GM12878 (cell line): ENCODE measurements at regions not wholly inside any gene's neighbourhood (a gene's known extent, or its start where the extent isn't known, plus 50 kb on each side); places are given as distances from the start of the nearest gene placed in this dataset.

ENCODE experiments used
- ATAC-seq: fragments of 200-7000 bp; cut with Tn5 transposase; 3 replicates; pipeline ENCODE4 v1.9.1; 2020; ENCODE audit warnings: mild to moderate bottlenecking, moderate library complexity
- BruUV-seq: library from RNA; stranded (reverse); fragments of 400-500 nt; replicated peaks from 2 replicates; lab custom pipeline; 2021; lab: Mats Ljungman, UMichigan
- CTCF ChIA-PET: fragments of 300-600 bp; sonication (Branson Sonifier 250); formaldehyde crosslinking; extraction: SDS; loops from one replicate; lab custom pipeline; 2021; ENCODE audit warnings: inconsistent platforms; lab: Yijun Ruan, JAX
- POLR2A ChIA-PET: fragments of 350-600 bp; formaldehyde crosslinking; extraction: SDS; loops from one replicate; lab custom pipeline; 2021; ENCODE audit warnings: inconsistent platforms; lab: Charles Lee
- RAD21 ChIA-PET: fragments of 300-600 bp; sonication (Branson Sonifier 250); formaldehyde crosslinking; loops from one replicate; lab custom pipeline; 2023; ENCODE audit warnings: antibody characterized with exemption; ENCODE audit not compliant: unreplicated experiment; lab: Charles Lee
- SMC1A ChIA-PET: fragments of 300-600 bp; sonication (Branson Sonifier 250); formaldehyde crosslinking; loops from one replicate; lab custom pipeline; 2023; ENCODE audit not compliant: unreplicated experiment, uncharacterized antibody; lab: Charles Lee
- DNase-seq: peaks from one replicate; pipeline ENCODE4 v3.0.0-alpha.2; 2011; ENCODE audit warnings: low read depth, low spot score
- FAIRE-seq: peaks from 3 replicates; lab custom pipeline; 2011; peaks lifted over from hg19 to GRCh38; lab: Jason Lieb, UNC
- H2AFZ ChIP-seq: 2 replicates; pipeline ENCODE4 v1.6.0; 2011; ENCODE audit warnings: low read depth, low read length, control low read depth; ENCODE audit not compliant: control insufficient read depth
- H3K27ac ChIP-seq: 2 replicates; pipeline ENCODE4 v1.5.1; 2011; ENCODE audit warnings: control low read depth; ENCODE audit not compliant: control insufficient read depth, insufficient read depth
- H3K27me3 ChIP-seq, 2 experiments: replicated peaks in 1 of 2; 2 replicates each; pipeline versions ENCODE4 v1.6.0 to v1.6.1; 2011; ENCODE audit warnings: low read length in 1 of 2; ENCODE audit not compliant: control insufficient read depth in 2 of 2, insufficient read depth in 2 of 2
- H3K36me3 ChIP-seq, 2 experiments: 2 replicates each; pipeline ENCODE4 v1.5.1; 2011; ENCODE audit warnings: low read length in 1 of 2; ENCODE audit not compliant: control insufficient read depth in 2 of 2, insufficient read depth in 2 of 2
- H3K4me1 ChIP-seq: 2 replicates; pipeline ENCODE4 v1.6.1; 2011; ENCODE audit warnings: mild to moderate bottlenecking, low read length, moderate library complexity, mixed read lengths; ENCODE audit not compliant: control insufficient read depth, insufficient read depth
- H3K4me2 ChIP-seq: 2 replicates; pipeline ENCODE4 v1.6.0; 2011; ENCODE audit warnings: control low read depth; ENCODE audit not compliant: control insufficient read depth, insufficient read depth
- H3K4me3 ChIP-seq: fragments of 200-600 bp; sonication (generic); 2 replicates; pipeline ENCODE4 v1.5.1; 2016
- H3K79me2 ChIP-seq: 2 replicates; pipeline ENCODE4 v1.6.0; 2011; ENCODE audit warnings: low read length; ENCODE audit not compliant: control insufficient read depth, insufficient read depth
- H3K9ac ChIP-seq: 2 replicates; pipeline ENCODE4 v1.8.0; 2011; ENCODE audit warnings: low read length, control low read depth, mixed read lengths; ENCODE audit not compliant: control insufficient read depth, insufficient read depth
- H3K9me3 ChIP-seq: replicated peaks from 3 replicates; pipeline ENCODE4 v1.5.1; 2011; ENCODE audit warnings: mild to moderate bottlenecking, low read length; ENCODE audit not compliant: control insufficient read depth, insufficient read depth
- H4K20me1 ChIP-seq: 2 replicates; pipeline ENCODE4 v1.6.0; 2011; ENCODE audit not compliant: control insufficient read depth, insufficient read depth
- CBX3 ChIP-seq: fragments of 200-600 bp; sonication (generic); IDR thresholded peaks from 2 replicates; pipeline ENCODE4 v1.6.1; 2016; ENCODE audit warnings: low read depth, borderline replicate concordance
- GABPA ChIP-seq: IDR thresholded peaks from 2 replicates; pipeline ENCODE4 v1.6.1; 2014; ENCODE audit warnings: antibody characterized with exemption, low read depth, mild to moderate bottlenecking, inconsistent platforms
- TCF3 ChIP-seq: IDR thresholded peaks from 2 replicates; pipeline ENCODE4 v1.6.1; 2012; ENCODE audit warnings: low read depth, mild to moderate bottlenecking, low read length, borderline replicate concordance; ENCODE audit not compliant: insufficient read depth
- WGBS: methylation state at CpG from one replicate; pipeline ENCODE4 v1.1.6; 2016; ENCODE audit warnings: low lambda C conversion rate; ENCODE audit not compliant: insufficient replicate concordance, insufficient coverage; ENCODE audit errors: missing lambda C conversion rate; 5-methylcytosine and 5-hydroxymethylcytosine counted together
- in situ Hi-C: fragments of 300-500 bp; cut with MboI; formaldehyde crosslinking; loops from 9 replicates; pipeline ENCODE4 v1.14.3; 2018; ENCODE audit warnings: mixed read lengths
- intact Hi-C: fragments of 100-400 bp; cut with micrococcal nuclease; formaldehyde crosslinking; loops from one replicate; pipeline ENCODE4 v1.14.2; 2022; ENCODE audit not compliant: unreplicated experiment
- TF ChIP-seq, protein P1 (sequence below): fragments of 150-350 bp; IDR thresholded peaks from 2 replicates; pipeline ENCODE4 v1.6.1; 2016; ENCODE audit warnings: low read depth, low read length

DNA sequence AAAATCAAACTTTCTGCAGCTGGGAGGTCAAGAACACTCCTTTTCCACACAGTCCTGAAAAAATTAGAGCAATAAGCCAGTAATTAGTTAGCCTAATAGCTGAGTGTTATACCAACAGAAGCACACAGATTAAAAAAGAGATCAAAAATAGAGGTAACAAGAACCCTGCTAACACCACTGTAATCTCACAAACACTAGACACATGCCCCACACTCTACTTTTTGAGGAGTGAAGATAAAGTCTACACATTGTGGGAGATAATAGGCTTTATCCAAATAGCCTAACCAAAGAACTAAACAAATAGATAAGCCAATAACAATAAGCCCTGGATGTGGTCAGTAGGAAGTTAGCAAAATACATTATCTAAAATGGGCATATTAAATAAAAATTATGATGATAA, 372.7 kb upstream of the ANO5 start (continued):
- TF ChIP-seq, protein P1, sequence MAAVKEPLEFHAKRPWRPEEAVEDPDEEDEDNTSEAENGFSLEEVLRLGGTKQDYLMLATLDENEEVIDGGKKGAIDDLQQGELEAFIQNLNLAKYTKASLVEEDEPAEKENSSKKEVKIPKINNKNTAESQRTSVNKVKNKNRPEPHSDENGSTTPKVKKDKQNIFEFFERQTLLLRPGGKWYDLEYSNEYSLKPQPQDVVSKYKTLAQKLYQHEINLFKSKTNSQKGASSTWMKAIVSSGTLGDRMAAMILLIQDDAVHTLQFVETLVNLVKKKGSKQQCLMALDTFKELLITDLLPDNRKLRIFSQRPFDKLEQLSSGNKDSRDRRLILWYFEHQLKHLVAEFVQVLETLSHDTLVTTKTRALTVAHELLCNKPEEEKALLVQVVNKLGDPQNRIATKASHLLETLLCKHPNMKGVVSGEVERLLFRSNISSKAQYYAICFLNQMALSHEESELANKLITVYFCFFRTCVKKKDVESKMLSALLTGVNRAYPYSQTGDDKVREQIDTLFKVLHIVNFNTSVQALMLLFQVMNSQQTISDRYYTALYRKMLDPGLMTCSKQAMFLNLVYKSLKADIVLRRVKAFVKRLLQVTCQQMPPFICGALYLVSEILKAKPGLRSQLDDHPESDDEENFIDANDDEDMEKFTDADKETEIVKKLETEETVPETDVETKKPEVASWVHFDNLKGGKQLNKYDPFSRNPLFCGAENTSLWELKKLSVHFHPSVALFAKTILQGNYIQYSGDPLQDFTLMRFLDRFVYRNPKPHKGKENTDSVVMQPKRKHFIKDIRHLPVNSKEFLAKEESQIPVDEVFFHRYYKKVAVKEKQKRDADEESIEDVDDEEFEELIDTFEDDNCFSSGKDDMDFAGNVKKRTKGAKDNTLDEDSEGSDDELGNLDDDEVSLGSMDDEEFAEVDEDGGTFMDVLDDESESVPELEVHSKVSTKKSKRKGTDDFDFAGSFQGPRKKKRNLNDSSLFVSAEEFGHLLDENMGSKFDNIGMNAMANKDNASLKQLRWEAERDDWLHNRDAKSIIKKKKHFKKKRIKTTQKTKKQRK = no peak
- TF ChIP-seq, all 136 proteins: peak for 0

DNA sequence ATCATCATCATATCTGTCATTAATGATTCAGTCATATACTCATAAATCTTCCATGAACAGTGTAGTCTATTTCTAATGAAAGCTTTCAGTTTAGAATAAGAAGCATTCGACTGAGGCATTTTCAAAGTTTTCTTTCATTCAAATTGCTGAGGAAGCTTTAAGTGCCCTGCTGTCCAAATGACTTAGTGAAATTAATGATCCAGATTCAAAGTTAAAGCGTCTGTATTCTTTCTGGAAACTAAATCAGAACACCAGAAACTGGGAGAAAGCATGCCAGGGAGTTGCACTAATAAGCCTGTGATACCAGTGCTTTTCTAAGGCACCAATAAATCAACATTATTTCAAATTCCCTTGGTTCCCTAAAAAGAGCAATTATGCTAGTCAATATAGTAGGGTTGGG, 367.8 kb upstream of the ANO5 start:
- no peak for DNase-seq
- no peak for TF ChIP-seq TCF3
- TF ChIP-seq CBX3 = no peak
- no peak for TF ChIP-seq GABPA
- FAIRE-seq = no peak
- BruUV-seq = no TSS peak
- no peaks in the 10 kb centered on the region for H3K36me3 ChIP-seq
- intact Hi-C loops (no loop called here), in situ Hi-C loops (no loop called here)
- H3K79me2 ChIP-seq = no peaks in the 10 kb centered on the region
- no peaks in the 10 kb centered on the region for H3K4me1 ChIP-seq
- WGBS = 13% methylated on average over 2 of the region's 2 CpGs
- ChIA-PET CTCF (no interaction called here), RAD21 (no interaction called here), SMC1A (interaction anchor here (1.1 to 1.2 kb wide), 2 partner anchors 15 to 31 kb away, joined by 3 to 4 read pairs; no protein-coding TSS in a partner anchor), POLR2A (no interaction called here)
- no peaks in the 10 kb centered on the region for H3K9me3 ChIP-seq
- H3K27me3 ChIP-seq = no peaks in the 10 kb centered on the region
- no peak overlapping the region for H3K4me3 ChIP-seq
- H2AFZ ChIP-seq = no peak overlapping the region
- no peak overlapping the region for H3K4me2 ChIP-seq
- H3K27ac ChIP-seq = no peak overlapping the region
- H4K20me1 ChIP-seq = no peaks in the 10 kb centered on the region
- no peak for ATAC-seq
- H3K9ac ChIP-seq = no peak overlapping the region
